ENCODE measurements at regions not wholly inside any gene's neighbourhood (a gene's known extent, or its start where the extent isn't known, plus 50 kb on each side); places are given as distances from the start of the nearest gene placed in this dataset.

- Histone ChIP-seq H3K4me3 (no peak overlapping the region), H3K9me3 (no peaks in the 10 kb centered on the region), H3K27me3 (replicated peaks in 1 of 7) (no peaks in the 10 kb centered on the region), H3K27ac (no peak overlapping the region), H3K36me3 (no peaks in the 10 kb centered on the region), H3K4me1 (no peaks in the 10 kb centered on the region)
- intact Hi-C loops (cut with DNase I; ENCODE audit: low total_unique reads) = no loop called here
- TF ChIP-seq POLR2A (IDR thresholded peaks at IDR 0.05) (no peak), POLR2AphosphoS5 (IDR thresholded peaks at IDR 0.05) (no peak), CTCF (IDR thresholded peaks at IDR 0.05 in 8 of 11, conservative IDR thresholded peaks at IDR 0.05 in 3 of 11) (no peak)
- 66 to 83% (median 81%) methylated on average over 4 of the region's 4 CpGs for WGBS, 5 donors
- DNase-seq = no peak
Observed at GRCh38 chr12:83537428-83538053, 850.8 kb downstream of the TMTC2 start.

- no peak for DNase-seq
- TF ChIP-seq POLR2A (IDR thresholded peaks at IDR 0.05) (no peak), POLR2AphosphoS5 (IDR thresholded peaks at IDR 0.05) (no peak), CTCF (IDR thresholded peaks at IDR 0.05 in 8 of 11, conservative IDR thresholded peaks at IDR 0.05 in 3 of 11) (no peak)
- Histone ChIP-seq H3K27me3 (replicated peaks in 1 of 7) (no peaks in the 10 kb centered on the region), H3K9me3 (no peaks in the 10 kb centered on the region), H3K27ac (no peak overlapping the region), H3K36me3 (no peaks in the 10 kb centered on the region), H3K4me1 (no peaks in the 10 kb centered on the region), H3K4me3 (no peak overlapping the region)
- 69 to 94% (median 76%) methylated on average over 1 of the region's 1 CpG for WGBS, 5 donors
- intact Hi-C loops (cut with DNase I; ENCODE audit: low total_unique reads) = no loop called here
Observed at GRCh38 chr12:83536496-83536895, 849.8 kb downstream of the TMTC2 start.

- TF ChIP-seq CTCF (IDR thresholded peaks at IDR 0.05 in 8 of 11, conservative IDR thresholded peaks at IDR 0.05 in 3 of 11) (no peak), POLR2AphosphoS5 (IDR thresholded peaks at IDR 0.05) (no peak), POLR2A (IDR thresholded peaks at IDR 0.05) (no peak)
- Histone ChIP-seq H3K36me3 (no peaks in the 10 kb centered on the region), H3K4me1 (no peaks in the 10 kb centered on the region), H3K9me3 (peaks cover 0 to 6% (median 0%) of the 10 kb centered on the region in 8 donors), H3K4me3 (no peak overlapping the region), H3K27me3 (replicated peaks in 1 of 7) (no peaks in the 10 kb centered on the region), H3K27ac (no peak overlapping the region)
- intact Hi-C loops (cut with DNase I; ENCODE audit: low total_unique reads) = no loop called here
- DNase-seq = no peak
- 59 to 83% (median 70%) methylated on average over 1 of the region's 1 CpG for WGBS, 5 donors
Observed at GRCh38 chr12:83528571-83528970, 841.9 kb downstream of the TMTC2 start.

GRCh38 chr12:83527810-83528209 lies 841.1 kb downstream of the TMTC2 start:
- H3K4me1 ChIP-seq = no peaks in the 10 kb centered on the region
- H3K4me3 ChIP-seq = no peak overlapping the region
- no peak for DNase-seq
- 54 to 72% (median 66%) methylated on average over 1 of the region's 1 CpG for WGBS, 5 donors
- TF ChIP-seq POLR2A (IDR thresholded peaks at IDR 0.05) = no peak
- no peak for TF ChIP-seq POLR2AphosphoS5 (IDR thresholded peaks at IDR 0.05)
- no peak for TF ChIP-seq CTCF (IDR thresholded peaks at IDR 0.05 in 8 of 11, conservative IDR thresholded peaks at IDR 0.05 in 3 of 11)
- H3K27me3 ChIP-seq (replicated peaks in 1 of 7) = no peaks in the 10 kb centered on the region
- peaks cover 0 to 7% (median 0%) of the 10 kb centered on the region in 8 donors for H3K9me3 ChIP-seq
- H3K36me3 ChIP-seq = no peaks in the 10 kb centered on the region
- H3K27ac ChIP-seq = no peak overlapping the region
- intact Hi-C loops (cut with DNase I; ENCODE audit: low total_unique reads) = no loop called here

All from spleen (tissue), 11 donors.